Neuronal stem cell (in vitro differentiated cells): ENCODE measurements at regions not wholly inside any gene's neighbourhood (a gene's known extent, or its start where the extent isn't known, plus 50 kb on each side); places are given as distances from the start of the nearest gene placed in this dataset.
"Not testable (repeated sequence)": the region's sequence is repeated elsewhere in the genome, so short reads cannot be mapped to it uniquely, and the experiment has no call there.

Experiments used
- DNase-seq: peaks from one replicate; pipeline ENCODE4 v3.0.0-alpha.2; 2013; ENCODE audit warnings: low spot score
- H2AFZ ChIP-seq: one replicate; pipeline ENCODE4 v1.6.1; 2013; ENCODE audit warnings: mild to moderate bottlenecking, low read length, inconsistent platforms
- H2AK5ac ChIP-seq: 2 replicates; pipeline ENCODE4 v1.6.1; 2013; ENCODE audit warnings: low read depth, mild to moderate bottlenecking, inconsistent platforms, low read length, moderate library complexity, mixed read lengths
- H2BK120ac ChIP-seq: 2 replicates; pipeline ENCODE4 v1.6.1; 2013; ENCODE audit warnings: low read depth, mild to moderate bottlenecking, inconsistent platforms, low read length, moderate library complexity, mixed read lengths
- H2BK12ac ChIP-seq: one replicate; pipeline ENCODE4 v1.6.1; 2013; ENCODE audit warnings: low read length, inconsistent platforms
- H2BK15ac ChIP-seq: 2 replicates; pipeline ENCODE4 v1.6.1; 2013; ENCODE audit warnings: mild to moderate bottlenecking, low read length, inconsistent platforms, mixed read lengths
- H2BK5ac ChIP-seq: one replicate; pipeline ENCODE4 v1.6.1; 2013; ENCODE audit warnings: inconsistent platforms, mild to moderate bottlenecking, low read length, moderate library complexity
- H3K14ac ChIP-seq: one replicate; pipeline ENCODE4 v1.6.1; 2013; ENCODE audit warnings: low read length, inconsistent platforms
- H3K18ac ChIP-seq: 2 replicates; pipeline ENCODE4 v1.6.1; 2013; ENCODE audit warnings: low read length, inconsistent platforms
- H3K23ac ChIP-seq: 2 replicates; pipeline ENCODE4 v1.6.1; 2013; ENCODE audit warnings: low read depth, mild to moderate bottlenecking, mixed read lengths, low read length, inconsistent platforms; ENCODE audit not compliant: poor library complexity
- H3K27ac ChIP-seq: replicated peaks from 3 replicates; pipeline ENCODE4 v1.5.1; 2013; ENCODE audit warnings: low read length, inconsistent platforms
- H3K27me3 ChIP-seq, 3 experiments: 2 replicates each; pipeline ENCODE4 v1.6.1; 2013; ENCODE audit warnings: low read length in 3 of 3, mild to moderate bottlenecking in 2 of 3, inconsistent platforms in 1 of 3, low read depth in 1 of 3, mixed read lengths in 1 of 3, moderate library complexity in 1 of 3; ENCODE audit not compliant: control insufficient read depth in 3 of 3, insufficient read depth in 3 of 3
- H3K36me3 ChIP-seq, 2 donors: replicated peaks in 1 of 2; 2 replicates each; pipeline ENCODE4 v1.6.1; 2013; ENCODE audit warnings: low read length in 2 of 2; ENCODE audit not compliant: control insufficient read depth in 2 of 2, insufficient read depth in 2 of 2
- H3K4ac ChIP-seq: 2 replicates; pipeline ENCODE4 v1.6.1; 2013; ENCODE audit warnings: inconsistent platforms, mild to moderate bottlenecking, low read length, moderate library complexity
- H3K4me1 ChIP-seq, 2 donors: 1 replicate in 1 of 2; 2 replicates in 1 of 2; pipeline ENCODE4 v1.6.1; 2013; ENCODE audit warnings: low read length in 2 of 2, low read depth in 1 of 2; ENCODE audit not compliant: control insufficient read depth in 2 of 2, insufficient read depth in 1 of 2
- H3K4me2 ChIP-seq: one replicate; pipeline ENCODE4 v1.6.1; 2013; ENCODE audit warnings: mild to moderate bottlenecking, low read length, inconsistent platforms; ENCODE audit not compliant: insufficient read depth, poor library complexity, severe bottlenecking
- H3K4me3 ChIP-seq, 2 donors: 2 replicates each; pipeline ENCODE4 v1.5.1; 2013; ENCODE audit warnings: low read length in 2 of 2, mild to moderate bottlenecking in 2 of 2, inconsistent platforms in 1 of 2, moderate library complexity in 1 of 2
- H3K79me1 ChIP-seq: one replicate; pipeline ENCODE4 v1.6.1; 2013; ENCODE audit warnings: low read depth, mild to moderate bottlenecking, inconsistent platforms, low read length, moderate library complexity
- H3K9ac ChIP-seq: one replicate; pipeline ENCODE4 v1.6.1; 2013; ENCODE audit warnings: mild to moderate bottlenecking, low read depth, low read length, inconsistent platforms; ENCODE audit not compliant: poor library complexity
- H3K9me3 ChIP-seq, 2 donors: replicated peaks in 1 of 2; 2 replicates each; pipeline versions ENCODE3 to v1.6.1; 2013; ENCODE audit warnings: low read length in 2 of 2, mild to moderate bottlenecking in 2 of 2, inconsistent platforms in 1 of 2, low read depth in 1 of 2, mixed read lengths in 1 of 2, moderate library complexity in 1 of 2; ENCODE audit not compliant: control insufficient read depth in 2 of 2, insufficient read depth in 1 of 2
- H4K8ac ChIP-seq: one replicate; pipeline ENCODE4 v1.6.1; 2013; ENCODE audit warnings: low read depth, mild to moderate bottlenecking, inconsistent platforms, low read length, moderate library complexity
- H4K91ac ChIP-seq: one replicate; pipeline ENCODE4 v1.6.1; 2013; ENCODE audit warnings: low read length, low read depth, mild to moderate bottlenecking, inconsistent platforms; ENCODE audit not compliant: poor library complexity
- WGBS, 2 donors: extraction: QIAGEN DNeasy Blood & Tissue Kit; methylation state at CpG; one replicate each; pipeline ENCODE4 v1.1.7; 2013; ENCODE audit warnings: missing lambda C conversion rate in 2 of 2, mixed read lengths in 1 of 2; ENCODE audit not compliant: insufficient read length in 2 of 2, insufficient replicate concordance in 1 of 2; ENCODE audit errors: extremely low coverage in 2 of 2; 5-methylcytosine and 5-hydroxymethylcytosine counted together

- no peak overlapping the region for H2BK12ac ChIP-seq
- no peak overlapping the region for H2BK120ac ChIP-seq
- H3K23ac ChIP-seq = no peak overlapping the region
- no peak for DNase-seq
- no peaks in the 10 kb centered on the region for H3K9me3 ChIP-seq
- H3K9ac ChIP-seq = no peak overlapping the region
- H4K8ac ChIP-seq = no peak overlapping the region
- H3K4me3 ChIP-seq = no peak overlapping the region
- no peak overlapping the region for H4K91ac ChIP-seq
- H2BK5ac ChIP-seq = no peak overlapping the region
- no peak overlapping the region for H2BK15ac ChIP-seq
- peaks cover 0 to 2% (median 0%) of the 10 kb centered on the region in 3 experiments for H3K27me3 ChIP-seq
- no peak overlapping the region for H3K27ac ChIP-seq
- H2AFZ ChIP-seq = no peak overlapping the region
- no CpG with 5 or more reads among the region's 4 CpGs for WGBS, 2 donors
- no peak overlapping the region for H3K4ac ChIP-seq
- no peak overlapping the region for H3K14ac ChIP-seq
- no peaks in the 10 kb centered on the region for H3K79me1 ChIP-seq
- no peaks in the 10 kb centered on the region for H3K4me1 ChIP-seq
- no peak overlapping the region for H3K4me2 ChIP-seq
- H3K18ac ChIP-seq = no peak overlapping the region
- H3K36me3 ChIP-seq = no peaks in the 10 kb centered on the region
- H2AK5ac ChIP-seq = no peak overlapping the region
Measured at GRCh38 chr5:17331651-17332050, 114.2 kb downstream of the BASP1 start.

GRCh38 chr5:17333755-17334154 is 116.3 kb downstream of the BASP1 start:
- Histone ChIP-seq H3K27ac (no peak overlapping the region), H2BK12ac (no peak overlapping the region), H3K9me3 (no peaks in the 10 kb centered on the region), H3K4ac (no peak overlapping the region), H3K9ac (no peak overlapping the region), H3K36me3 (no peaks in the 10 kb centered on the region), H2AK5ac (no peak overlapping the region), H2AFZ (no peak overlapping the region), H3K4me1 (no peaks in the 10 kb centered on the region), H3K4me2 (no peak overlapping the region), H3K79me1 (no peaks in the 10 kb centered on the region), H2BK5ac (no peak overlapping the region), H3K23ac (no peak overlapping the region), H3K4me3 (no peak overlapping the region), H3K18ac (no peak overlapping the region), H4K91ac (no peak overlapping the region), H4K8ac (no peak overlapping the region), H2BK15ac (no peak overlapping the region), H3K14ac (no peak overlapping the region), H3K27me3 (no peaks in the 10 kb centered on the region), H2BK120ac (no peak overlapping the region)
- no peak for DNase-seq
- no CpG with 5 or more reads among the region's 3 CpGs for WGBS, 2 donors

GRCh38 chr5:17336054-17336453 is 118.6 kb downstream of the BASP1 start:
- Histone ChIP-seq H3K4me3 (no peak overlapping the region), H3K9me3 (no peaks in the 10 kb centered on the region), H3K27me3 (no peaks in the 10 kb centered on the region), H3K27ac (no peak overlapping the region), H4K91ac (no peak overlapping the region), H3K4ac (no peak overlapping the region), H3K36me3 (no peaks in the 10 kb centered on the region), H3K4me2 (no peak overlapping the region), H2AFZ (no peak overlapping the region), H3K9ac (no peak overlapping the region), H3K23ac (no peak overlapping the region), H2AK5ac (no peak overlapping the region), H2BK5ac (no peak overlapping the region), H2BK12ac (no peak overlapping the region), H4K8ac (no peak overlapping the region), H3K4me1 (no peaks in the 10 kb centered on the region), H2BK15ac (no peak overlapping the region), H3K79me1 (no peaks in the 10 kb centered on the region), H3K18ac (no peak overlapping the region), H2BK120ac (no peak overlapping the region), H3K14ac (no peak overlapping the region)
- WGBS, 2 donors = no CpG with 5 or more reads among the region's 1 CpG
- no peak for DNase-seq

- H3K4me1 ChIP-seq, H2BK12ac ChIP-seq, H3K4me2 ChIP-seq, H3K9me3 ChIP-seq, H2BK15ac ChIP-seq, H3K4ac ChIP-seq, H3K4me3 ChIP-seq, H2AK5ac ChIP-seq, H4K91ac ChIP-seq, H3K27ac ChIP-seq, H3K27me3 ChIP-seq, H2AFZ ChIP-seq, H4K8ac ChIP-seq, H3K9ac ChIP-seq, H2BK120ac ChIP-seq, H3K14ac ChIP-seq, H3K36me3 ChIP-seq, H2BK5ac ChIP-seq, H3K23ac ChIP-seq, DNase-seq, H3K79me1 ChIP-seq, H3K18ac ChIP-seq: not testable (repeated sequence)
- no CpG with 5 or more reads among the region's 3 CpGs for WGBS, 2 donors
Measured at GRCh38 chr5:17336723-17337122, 119.3 kb downstream of the BASP1 start.
